ENCODE measurements at regions not wholly inside any gene's neighbourhood (a gene's known extent, or its start where the extent isn't known, plus 50 kb on each side); places are given as distances from the start of the nearest gene placed in this dataset.

- TF ChIP-seq CTCF (IDR thresholded peaks at IDR 0.05; ENCODE audit: poor library complexity) (no peak), EZH2phosphoT487 (IDR thresholded peaks at IDR 0.05; ENCODE audit: low read depth, severe bottlenecking, unreplicated experiment) (no peak)
Measured at GRCh38 chr7:17581301-17581700, 282.8 kb downstream of the AHR start.
